Left forelimb (tissue), 1 donor: ENCODE measurements at regions not wholly inside any gene's neighbourhood (a gene's known extent, or its start where the extent isn't known, plus 50 kb on each side); places are given as distances from the start of the nearest gene placed in this dataset.

Experiments used
- DNase-seq: peaks from one replicate; pipeline ENCODE4 v3.0.0-alpha.2; 2018; ENCODE audit warnings: low spot score

- peak; percentile 97 for DNase-seq
Measured at GRCh38 chr2:129877289-129877741, 102.2 kb upstream of the RAB6C start.

DNA sequence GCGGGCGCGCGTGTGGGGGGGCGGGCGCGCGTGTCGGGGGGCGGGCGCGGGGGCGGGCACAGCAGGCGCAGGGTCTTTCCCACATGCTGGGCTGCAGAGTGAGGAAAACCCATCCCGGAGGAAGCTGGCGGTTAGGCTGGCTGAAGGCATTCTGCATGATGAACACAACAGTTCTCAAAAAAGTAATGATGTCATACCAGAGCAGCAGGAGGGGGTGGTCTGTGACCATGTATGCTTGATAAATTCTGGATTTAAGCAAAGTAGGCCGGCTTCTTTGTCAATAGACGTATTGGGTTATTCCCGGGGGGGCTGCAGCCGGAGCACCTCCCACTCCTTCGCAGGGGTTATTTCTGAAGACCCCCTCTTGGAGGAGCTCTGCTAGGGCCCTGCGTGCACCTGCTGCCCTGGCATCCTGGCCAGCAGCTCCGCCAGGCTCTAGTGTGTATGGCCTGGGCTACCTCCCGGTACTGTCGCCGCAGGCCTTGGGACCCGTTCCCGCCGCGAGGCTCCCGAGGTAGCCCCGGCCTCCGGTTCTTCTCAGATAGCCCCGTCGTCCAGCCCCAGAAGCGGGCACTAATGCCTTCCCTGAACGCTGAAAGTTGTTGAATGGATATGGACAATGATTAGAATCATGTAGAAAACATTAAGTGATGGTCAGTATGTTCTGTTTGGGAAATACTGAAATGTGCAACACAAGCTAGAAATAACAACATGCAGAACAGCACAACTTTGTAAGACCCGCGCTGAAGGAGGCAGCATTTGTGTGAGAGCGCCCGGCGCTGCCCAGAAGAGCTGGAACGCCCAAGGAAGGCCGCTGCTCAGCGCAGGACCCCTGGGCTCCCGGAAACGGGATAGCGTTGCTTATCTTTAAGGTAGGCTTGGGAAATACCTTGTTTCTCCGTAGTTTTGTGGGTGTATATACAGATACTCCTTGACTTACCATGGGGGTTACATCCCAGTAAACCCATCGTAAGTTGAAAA, 101.4 kb upstream of the RAB6C start:
- peak; percentile 63 for DNase-seq

DNA sequence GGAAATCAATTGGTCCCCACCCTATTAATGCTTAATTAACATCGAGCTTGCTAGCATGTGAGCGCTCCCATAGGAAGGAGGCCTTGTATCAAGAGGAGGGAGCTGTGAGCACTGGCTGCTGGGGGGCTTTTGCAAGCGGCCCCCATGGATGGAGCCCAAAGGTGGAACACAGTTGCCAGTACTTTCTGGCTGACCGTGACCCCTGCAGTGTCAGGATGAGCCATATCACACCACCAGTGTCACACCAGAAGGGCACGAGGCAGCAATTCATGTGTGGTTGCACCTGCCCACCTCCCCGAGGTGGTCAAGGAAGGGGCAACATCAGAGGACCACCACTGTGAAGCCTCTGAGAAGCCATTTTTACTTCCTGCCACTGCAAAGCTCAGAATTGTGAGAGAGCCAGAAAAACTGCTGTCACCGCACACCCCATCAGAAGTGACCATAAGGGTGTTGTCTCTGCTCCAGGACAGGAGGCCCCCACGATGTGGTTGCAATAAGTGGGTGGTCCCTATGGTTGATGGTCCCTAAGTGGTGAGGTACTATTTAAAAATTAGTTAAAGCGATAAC, 99.8 kb upstream of the RAB6C start:
- DNase-seq: peak; percentile 41

DNA sequence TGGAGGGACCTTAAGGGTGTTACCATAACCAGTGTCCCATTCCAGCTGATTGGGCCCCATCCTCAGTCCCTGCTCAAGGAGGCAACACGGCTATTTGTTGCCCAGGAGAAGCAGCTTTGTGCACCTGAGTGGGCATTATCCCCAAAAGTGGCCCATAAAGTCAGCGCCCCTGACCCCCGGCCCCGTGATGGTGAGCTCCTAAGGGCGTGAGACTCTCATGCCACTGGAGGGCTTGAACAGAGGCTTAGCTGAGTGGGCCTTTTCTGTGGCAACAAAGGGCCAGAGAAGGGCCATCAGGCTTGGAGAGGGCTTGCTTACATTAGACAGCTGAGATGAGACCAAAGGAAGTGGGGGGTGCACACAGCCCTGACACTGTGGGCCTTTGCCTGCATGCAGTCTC, 99.2 kb upstream of the RAB6C start:
- peak; percentile 15 for DNase-seq

DNA sequence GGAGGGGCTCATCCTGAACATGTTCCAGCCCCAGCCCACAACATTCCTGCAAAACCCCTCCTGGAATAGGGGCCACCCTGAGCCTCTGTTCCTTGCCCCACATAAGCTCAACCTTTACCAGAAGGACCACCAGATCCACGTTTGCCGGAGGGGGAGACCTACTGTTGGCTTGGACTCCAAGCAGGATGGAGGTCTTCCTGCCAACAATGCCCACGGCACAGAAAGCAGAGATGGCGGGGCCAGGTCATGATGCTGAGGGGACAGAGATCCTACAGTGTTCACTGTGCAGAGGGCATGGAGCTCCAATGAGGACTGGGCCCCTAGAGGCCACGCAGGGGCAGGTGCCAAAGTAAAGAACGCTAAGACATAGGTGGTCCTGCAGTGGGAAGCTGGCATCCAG, 98.5 kb upstream of the RAB6C start:
- DNase-seq: peak; percentile 45

DNA sequence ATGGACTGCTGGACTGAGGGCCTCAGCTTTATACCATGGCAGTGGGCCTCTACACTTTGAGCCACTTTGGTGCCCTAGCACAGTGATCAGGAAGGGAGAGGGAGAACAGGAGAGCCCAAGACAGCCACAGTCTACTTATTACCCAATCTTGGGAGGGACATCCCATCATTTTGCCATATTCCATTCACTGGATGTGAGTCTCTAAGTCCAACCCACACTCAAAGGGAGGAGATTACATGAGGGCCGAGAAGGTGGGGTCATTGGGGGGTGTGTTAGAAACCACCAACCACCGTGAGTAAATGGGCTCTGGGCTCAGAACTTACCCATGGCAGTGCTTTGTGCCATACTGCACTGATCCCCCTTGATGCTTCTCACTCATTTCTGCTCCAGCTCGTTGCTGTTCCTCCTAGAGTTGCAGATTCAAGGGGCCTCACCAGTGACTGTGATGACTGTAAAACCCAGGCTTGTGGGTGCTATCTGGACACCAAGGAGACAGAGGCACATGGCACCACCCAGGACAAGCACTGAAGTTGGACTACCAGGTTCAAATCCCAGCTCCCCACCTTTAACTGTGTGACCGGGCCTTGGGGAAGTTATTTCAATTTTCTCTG, 97.6 kb upstream of the RAB6C start:
- DNase-seq: peak; percentile 30

- peak; percentile 28 for DNase-seq
Measured at GRCh38 chr2:129882476-129882875, 97.0 kb upstream of the RAB6C start.

GRCh38 chr2:129883121-129883520, 96.3 kb upstream of the RAB6C start:
- peak; percentile 58 for DNase-seq

GRCh38 chr2:129884221-129884786, 95.2 kb upstream of the RAB6C start:
- no peak for DNase-seq

DNA sequence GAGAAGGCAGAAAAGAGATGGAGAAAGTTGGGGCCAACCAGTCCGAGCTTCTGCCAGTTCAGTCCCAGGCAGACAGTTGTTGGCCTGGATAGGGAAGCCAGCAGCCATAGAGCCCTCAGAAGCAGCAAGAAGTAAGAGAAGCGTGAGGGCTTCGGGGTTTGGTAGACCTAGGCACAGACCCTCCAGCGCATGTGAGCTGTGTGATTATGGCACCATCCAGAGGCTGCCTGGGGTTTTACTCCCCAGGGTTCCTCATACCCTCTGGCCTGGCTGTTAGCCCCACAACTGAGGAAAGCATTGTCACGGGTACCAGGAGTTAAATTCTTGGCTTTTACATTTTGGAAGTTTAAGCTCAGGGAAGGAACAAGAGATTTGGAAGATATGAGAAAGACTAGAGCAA, 93.7 kb upstream of the RAB6C start:
- peak; percentile 26 for DNase-seq

DNA sequence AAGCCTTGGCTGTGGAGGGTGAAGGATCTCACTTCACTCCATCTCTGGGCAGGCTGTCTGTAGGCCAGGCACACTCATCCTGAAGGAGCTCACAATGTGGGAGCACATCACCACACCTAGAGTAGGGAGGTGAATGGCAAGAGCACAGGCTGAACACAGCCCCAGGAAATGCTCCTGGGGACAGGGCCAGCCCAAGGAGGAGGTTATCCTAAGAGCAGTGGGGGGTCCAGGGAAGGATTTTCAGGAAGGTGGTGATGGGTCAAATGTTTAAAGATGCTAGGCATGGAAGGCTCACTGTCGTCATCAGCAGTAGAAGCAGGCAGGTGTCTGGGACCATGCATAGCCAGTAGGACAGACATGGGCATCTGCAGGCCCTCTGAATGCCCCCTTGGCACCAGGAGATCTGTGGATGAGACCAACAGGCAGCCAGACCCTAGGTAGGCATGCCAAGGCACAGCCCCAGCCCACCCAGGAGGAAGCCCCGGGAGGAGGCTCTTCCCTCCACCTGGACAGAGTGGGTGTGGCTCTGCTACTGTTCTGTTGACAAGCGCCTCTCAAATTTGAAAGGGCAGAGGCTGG, 91.7 kb upstream of the RAB6C start:
- peak; percentile 6 for DNase-seq

DNA sequence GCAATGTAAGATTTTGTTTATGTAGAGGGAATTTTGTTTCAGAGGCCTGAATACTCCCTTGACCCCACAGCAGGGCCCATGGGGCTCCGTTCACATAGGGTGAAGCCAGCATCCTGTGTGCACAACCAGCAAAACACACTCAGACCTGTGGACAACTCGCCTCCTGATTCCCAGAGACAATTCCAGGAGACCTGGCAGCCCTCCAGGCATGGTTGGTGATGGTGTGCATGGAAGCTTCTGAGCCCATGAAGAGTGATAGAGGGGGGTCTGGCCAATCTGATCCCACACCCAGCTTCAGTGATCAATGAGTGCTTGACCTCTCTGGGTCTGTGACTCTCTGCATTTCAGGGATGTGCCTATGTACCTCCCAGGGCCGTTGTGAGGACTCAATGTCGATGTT, 91.0 kb upstream of the RAB6C start:
- DNase-seq: peak; percentile 33

GRCh38 chr2:129888896-129889295, 90.6 kb upstream of the RAB6C start:
- DNase-seq: peak; percentile 23

GRCh38 chr2:129891341-129892320, 87.8 kb upstream of the RAB6C start:
- DNase-seq: peak; percentile 45

DNA sequence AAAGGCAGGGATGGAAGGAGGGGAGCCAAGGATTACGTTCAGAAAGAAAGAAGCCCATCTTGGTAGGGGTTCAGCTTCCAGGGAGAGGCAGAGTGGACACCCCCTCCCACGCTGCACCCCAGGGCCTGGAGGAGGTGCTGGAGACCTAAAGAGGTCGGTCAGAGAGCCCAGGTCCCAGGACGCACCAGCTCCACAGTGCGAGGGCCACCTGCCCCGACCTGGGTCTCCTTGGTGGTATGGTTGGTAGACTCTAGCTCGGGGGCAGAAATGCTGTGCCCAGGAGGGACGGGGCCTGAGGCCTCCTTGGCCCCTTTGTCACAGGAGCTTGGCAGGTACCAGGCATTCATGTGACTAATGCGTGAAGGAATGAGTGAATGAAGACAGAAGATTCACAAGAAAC, 87.1 kb upstream of the RAB6C start:
- peak; percentile 53 for DNase-seq

DNA sequence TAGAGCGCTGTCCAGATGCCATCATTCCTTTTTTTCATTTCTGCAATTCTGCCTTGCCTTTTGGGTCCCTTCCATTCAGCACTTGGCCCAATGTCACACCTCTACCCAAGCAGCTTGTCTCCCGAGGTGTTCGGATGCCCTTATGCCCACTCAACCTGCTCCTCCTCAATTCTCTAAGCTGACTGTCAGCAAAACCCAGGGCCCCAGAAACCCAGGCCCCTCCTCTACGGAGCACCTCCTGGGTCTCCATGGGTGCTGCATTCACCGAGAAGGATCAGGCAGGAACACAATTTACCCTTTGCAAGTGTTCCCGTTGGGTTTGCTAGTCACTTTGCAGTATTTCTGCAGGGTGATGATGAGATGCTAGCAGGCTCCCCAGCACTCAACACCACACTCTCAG, 86.7 kb upstream of the RAB6C start:
- peak; percentile 18 for DNase-seq

- peak; percentile 17 for DNase-seq
Measured at GRCh38 chr2:129893244-129893643, 86.2 kb upstream of the RAB6C start.

DNA sequence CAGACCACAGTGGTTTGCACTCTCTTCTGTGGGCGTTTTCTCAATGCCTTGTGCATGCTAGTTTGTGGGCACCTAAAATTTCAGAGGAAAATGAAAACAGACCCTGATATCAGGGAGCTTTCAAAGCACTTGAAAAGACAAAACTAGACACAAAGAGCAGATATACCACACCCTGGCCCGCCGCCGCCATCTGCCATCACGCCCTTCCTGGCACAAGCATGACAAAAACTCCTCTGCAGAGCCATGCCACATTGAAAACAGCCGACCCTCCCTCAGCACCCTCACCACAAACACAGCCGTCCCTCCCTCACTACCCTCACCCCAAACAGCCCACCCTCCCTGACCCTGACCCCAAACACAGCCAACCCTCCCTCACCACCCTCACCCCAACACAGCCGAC, 84.8 kb upstream of the RAB6C start:
- DNase-seq: peak; percentile 22

DNA sequence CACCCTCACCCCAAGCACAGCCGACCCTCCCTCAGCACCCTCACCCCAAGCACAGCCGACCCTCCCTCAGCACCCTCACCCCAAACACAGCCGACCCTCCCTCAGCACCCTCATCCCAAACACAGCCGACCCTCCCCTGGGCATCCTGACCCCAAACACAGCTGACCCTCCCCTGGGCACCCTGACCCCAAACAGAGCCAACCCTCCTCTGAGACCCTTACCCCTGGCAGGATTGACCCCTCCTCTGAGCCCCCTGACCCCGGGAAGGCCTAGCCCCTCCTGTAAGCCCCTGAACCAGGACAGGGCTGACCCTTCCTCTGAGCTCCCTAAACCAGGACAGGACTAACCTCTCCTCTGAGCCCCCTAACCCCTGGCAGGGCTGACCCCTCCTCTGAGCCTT, 84.4 kb upstream of the RAB6C start:
- DNase-seq: peak; percentile 37

DNA sequence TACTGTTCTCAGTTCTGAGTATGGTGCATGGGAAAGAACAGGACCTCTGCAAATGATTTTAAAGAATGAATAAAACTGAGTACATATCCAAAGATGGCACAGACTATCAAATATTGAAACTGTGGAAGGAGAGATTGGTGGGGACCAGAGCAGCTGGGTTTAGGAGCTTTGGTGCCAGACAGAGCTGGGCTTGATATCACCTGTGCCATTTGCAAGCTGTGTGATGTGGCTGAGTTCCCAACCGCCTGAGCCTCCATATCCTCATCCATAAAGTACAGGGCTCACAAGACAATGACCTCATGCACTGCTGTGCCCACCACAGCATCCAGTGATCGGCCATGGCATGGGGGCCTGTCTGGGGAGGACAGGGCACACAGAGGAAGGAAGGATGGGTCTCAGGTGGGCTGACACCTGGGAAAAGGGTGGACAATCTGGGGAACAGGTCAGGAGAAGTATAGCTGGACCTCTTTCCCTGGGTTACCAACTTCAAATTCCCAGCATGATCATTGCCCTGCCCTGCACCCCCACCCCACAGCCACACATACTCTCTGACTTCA, 83.9 kb upstream of the RAB6C start:
- peak; percentile 12 for DNase-seq
